ENCODE measurements at regions not wholly inside any gene's neighbourhood (a gene's known extent, or its start where the extent isn't known, plus 50 kb on each side); places are given as distances from the start of the nearest gene placed in this dataset.

DNA sequence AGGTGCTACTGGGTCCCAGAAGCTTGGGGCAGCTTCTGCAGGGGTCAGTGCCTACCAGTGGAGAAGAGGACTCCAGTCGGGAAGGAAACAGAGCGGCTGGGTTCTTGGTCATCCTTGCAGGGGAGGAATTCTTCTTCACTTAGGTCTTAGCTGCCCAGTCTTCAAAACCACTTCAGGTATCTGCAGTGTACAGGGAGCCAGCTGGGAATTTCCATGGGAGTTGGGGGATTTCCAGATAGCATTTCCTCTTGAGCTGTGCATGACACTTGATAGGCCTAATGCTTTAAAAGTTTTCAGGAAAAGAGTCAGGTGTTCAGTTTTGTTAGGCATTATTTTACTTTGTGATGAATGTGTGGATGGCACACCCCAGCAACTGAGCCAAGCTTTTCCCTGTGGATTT lies 58.1 kb upstream of the ENPP6 start:
- WGBS (ENCODE audit: extremely low coverage, insufficient read length, low lambda C conversion rate) = no CpG with 5 or more reads among the region's 2 CpGs
- no peak overlapping the region for H3K18ac ChIP-seq (ENCODE audit: insufficient read length, low read depth, low read length)
- no peak overlapping the region for H2AK5ac ChIP-seq (ENCODE audit: insufficient read length, low read length)
- H3T11ph ChIP-seq (ENCODE audit: low read length) = no peak overlapping the region
- peaks cover 6 to 10% of the 10 kb centered on the region in 2 experiments; a peak in 3 of 4 replicates for H3K4me1 Mint-ChIP-seq
- no peak overlapping the region for H3K27ac ChIP-seq (ENCODE audit: insufficient read length, low read depth, low read length)
- peaks cover 9 to 26% (median 14%) of the 10 kb centered on the region in 3 experiments for H3K36me3 Mint-ChIP-seq (ENCODE audit: insufficient read depth in 1 of 3, low read depth in 3 of 3)
- no peaks in the 10 kb centered on the region for H3K79me2 ChIP-seq (ENCODE audit: insufficient read depth, low read length)
- H4K8ac ChIP-seq (replicated peaks; ENCODE audit: insufficient read length, low read depth, low read length) = no peak overlapping the region
- H3K23me2 ChIP-seq (ENCODE audit: insufficient read length, low read depth, low read length, poor library complexity, severe bottlenecking) = no peaks in the 10 kb centered on the region
- H2BK15ac ChIP-seq (ENCODE audit: low read depth, low read length) = no peak overlapping the region
- no peak overlapping the region for H2BK12ac ChIP-seq (ENCODE audit: insufficient read length, low read depth, low read length)
- H2BK20ac ChIP-seq (ENCODE audit: low read depth, low read length, poor library complexity, severe bottlenecking) = no peak overlapping the region
- H2BK120ac ChIP-seq (ENCODE audit: low read depth, low read length, poor library complexity, severe bottlenecking) = no peak overlapping the region
- TF ChIP-seq, protein P1, sequence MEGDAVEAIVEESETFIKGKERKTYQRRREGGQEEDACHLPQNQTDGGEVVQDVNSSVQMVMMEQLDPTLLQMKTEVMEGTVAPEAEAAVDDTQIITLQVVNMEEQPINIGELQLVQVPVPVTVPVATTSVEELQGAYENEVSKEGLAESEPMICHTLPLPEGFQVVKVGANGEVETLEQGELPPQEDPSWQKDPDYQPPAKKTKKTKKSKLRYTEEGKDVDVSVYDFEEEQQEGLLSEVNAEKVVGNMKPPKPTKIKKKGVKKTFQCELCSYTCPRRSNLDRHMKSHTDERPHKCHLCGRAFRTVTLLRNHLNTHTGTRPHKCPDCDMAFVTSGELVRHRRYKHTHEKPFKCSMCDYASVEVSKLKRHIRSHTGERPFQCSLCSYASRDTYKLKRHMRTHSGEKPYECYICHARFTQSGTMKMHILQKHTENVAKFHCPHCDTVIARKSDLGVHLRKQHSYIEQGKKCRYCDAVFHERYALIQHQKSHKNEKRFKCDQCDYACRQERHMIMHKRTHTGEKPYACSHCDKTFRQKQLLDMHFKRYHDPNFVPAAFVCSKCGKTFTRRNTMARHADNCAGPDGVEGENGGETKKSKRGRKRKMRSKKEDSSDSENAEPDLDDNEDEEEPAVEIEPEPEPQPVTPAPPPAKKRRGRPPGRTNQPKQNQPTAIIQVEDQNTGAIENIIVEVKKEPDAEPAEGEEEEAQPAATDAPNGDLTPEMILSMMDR (conservative IDR thresholded peaks at IDR 0.05) = no peak
- no peak overlapping the region for H3K14ac ChIP-seq (ENCODE audit: insufficient read depth, low read length)
- H3K9me3 ChIP-seq (ENCODE audit: control insufficient read depth, low read depth, low read length) = peaks cover 7% of the 10 kb centered on the region
- peak; percentile 8 for DNase-seq
- H3K4me3 Mint-ChIP-seq = no peak overlapping the region
- H2BK5ac ChIP-seq (ENCODE audit: insufficient read length, low read length) = no peak overlapping the region
- H3K9ac ChIP-seq (ENCODE audit: extremely low read depth, insufficient read length, low read length) = no peak overlapping the region
- H3K27me3 ChIP-seq (ENCODE audit: insufficient read depth, low read length) = no peaks in the 10 kb centered on the region
- no peak overlapping the region for H3K4ac ChIP-seq (ENCODE audit: low read depth, low read length)
- peaks cover 30% of the 10 kb centered on the region in 2 experiments for H3K9me3 Mint-ChIP-seq
- no peaks in the 10 kb centered on the region for H4K20me1 ChIP-seq (ENCODE audit: control insufficient read depth, insufficient read depth, insufficient read length)
- no peak overlapping the region for H3K56ac ChIP-seq (ENCODE audit: insufficient read length, low read depth, low read length)
- peaks cover 9% of the 10 kb centered on the region for H3K27me3 Mint-ChIP-seq (ENCODE audit: low read depth)
- no peaks in the 10 kb centered on the region for H3K79me1 ChIP-seq (ENCODE audit: insufficient read depth, low read depth, low read length, poor library complexity, severe bottlenecking)
- no peak overlapping the region for H3K23ac ChIP-seq (ENCODE audit: insufficient read length, low read depth, low read length)
- H3K27ac Mint-ChIP-seq = no peak overlapping the region
- H4K91ac ChIP-seq (ENCODE audit: insufficient read length, low read depth, low read length) = no peak overlapping the region
- H3K4me1 ChIP-seq (ENCODE audit: insufficient read depth, low read length) = no peaks in the 10 kb centered on the region
- H2AFZ ChIP-seq (ENCODE audit: low read length) = no peak overlapping the region
- H3K4me2 ChIP-seq (ENCODE audit: insufficient read depth, insufficient read length, low read length) = no peak overlapping the region
- no peak overlapping the region for H4K5ac ChIP-seq (ENCODE audit: insufficient read length, low read depth, low read length)
